AG08395 (cell line): ENCODE measurements at regions not wholly inside any gene's neighbourhood (a gene's known extent, or its start where the extent isn't known, plus 50 kb on each side); places are given as distances from the start of the nearest gene placed in this dataset.
"Not testable (repeated sequence)": the region's sequence is repeated elsewhere in the genome, so short reads cannot be mapped to it uniquely, and the experiment has no call there.

Experiments used
- DNase-seq: peaks from one replicate; pipeline ENCODE4 v3.0.0; 2012; ENCODE audit warnings: mixed read lengths, low spot score

DNA sequence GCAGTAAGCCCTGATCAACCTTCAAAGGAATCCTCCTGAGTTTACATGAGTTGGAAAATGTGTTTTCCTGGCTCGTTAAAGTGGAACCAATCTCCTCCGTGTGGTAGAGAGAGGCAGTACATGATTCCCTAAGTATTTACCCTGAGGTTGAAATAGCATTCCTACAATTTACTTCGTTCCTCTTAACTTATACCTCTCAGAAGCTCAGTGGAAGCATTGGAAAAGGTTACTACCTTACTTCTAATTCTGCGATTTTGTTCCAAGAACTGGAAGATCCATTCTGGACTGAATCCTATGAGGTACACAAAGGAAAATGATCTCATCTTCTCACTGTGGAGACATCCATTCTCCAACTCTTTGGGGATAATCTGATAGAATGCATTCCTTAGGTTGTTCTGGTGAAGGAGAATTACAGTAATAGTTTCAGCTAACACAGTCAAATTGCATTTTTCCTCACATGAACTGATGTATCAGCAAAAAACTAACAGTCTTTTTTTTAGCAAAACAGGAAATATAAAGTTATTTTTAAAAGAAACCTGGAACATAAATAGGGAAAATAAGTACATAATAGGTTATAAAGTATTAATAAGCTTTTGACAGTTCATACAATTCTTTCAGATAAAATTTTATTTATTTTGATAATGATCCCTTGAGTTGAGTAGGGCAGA lies 475.6 kb downstream of the PDZRN4 start:
- DNase-seq, result no peak

DNA sequence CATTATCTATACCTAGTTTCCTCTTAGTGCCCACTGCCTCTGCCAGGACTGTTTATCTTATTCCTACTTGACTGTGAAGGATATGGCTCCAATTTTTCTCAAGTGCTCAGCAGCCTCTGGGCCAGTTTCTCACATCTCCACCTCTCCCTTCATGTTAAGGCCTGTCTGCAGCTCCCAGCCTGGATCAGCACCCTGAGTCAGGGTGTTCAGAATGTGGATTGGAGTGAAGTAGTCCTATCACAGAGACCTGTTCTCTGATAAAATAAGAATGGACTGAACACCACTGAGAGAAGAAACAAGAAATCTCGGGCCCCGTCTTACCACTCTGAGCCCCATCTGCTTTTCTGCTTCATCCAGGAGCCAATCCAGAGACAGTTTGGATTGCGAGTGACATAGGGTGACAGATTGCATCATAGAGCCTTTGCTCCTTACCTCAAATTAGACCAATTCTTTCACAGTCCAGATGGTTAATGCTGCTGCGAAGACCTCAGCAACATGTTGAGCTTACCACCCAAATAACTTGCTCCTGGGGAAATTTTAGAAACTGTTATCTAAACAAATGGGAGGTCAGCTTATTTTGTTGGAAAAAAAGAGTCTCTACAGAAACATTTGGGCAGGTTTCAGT lies 473.1 kb downstream of the PDZRN4 start:
- DNase-seq, result no peak

DNA sequence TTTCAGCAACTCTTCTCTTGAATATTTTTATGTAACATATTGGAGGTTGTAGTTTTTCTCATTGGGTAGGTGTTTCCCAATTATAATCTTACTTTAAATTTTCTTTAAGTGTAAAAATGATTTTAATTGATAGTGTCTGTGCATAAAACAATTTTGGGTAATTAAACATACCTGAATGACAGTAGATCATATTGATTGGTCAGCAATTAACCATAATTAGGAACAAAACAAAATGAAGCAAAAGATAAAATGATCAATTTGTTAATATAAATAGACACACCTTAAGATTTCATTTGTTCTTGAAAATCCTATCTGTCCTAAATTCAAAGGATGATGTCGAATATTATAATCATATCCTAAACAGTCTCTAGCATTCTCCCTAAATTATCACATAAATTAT lies 468.3 kb downstream of the PDZRN4 start:
- DNase-seq, result no peak

DNA sequence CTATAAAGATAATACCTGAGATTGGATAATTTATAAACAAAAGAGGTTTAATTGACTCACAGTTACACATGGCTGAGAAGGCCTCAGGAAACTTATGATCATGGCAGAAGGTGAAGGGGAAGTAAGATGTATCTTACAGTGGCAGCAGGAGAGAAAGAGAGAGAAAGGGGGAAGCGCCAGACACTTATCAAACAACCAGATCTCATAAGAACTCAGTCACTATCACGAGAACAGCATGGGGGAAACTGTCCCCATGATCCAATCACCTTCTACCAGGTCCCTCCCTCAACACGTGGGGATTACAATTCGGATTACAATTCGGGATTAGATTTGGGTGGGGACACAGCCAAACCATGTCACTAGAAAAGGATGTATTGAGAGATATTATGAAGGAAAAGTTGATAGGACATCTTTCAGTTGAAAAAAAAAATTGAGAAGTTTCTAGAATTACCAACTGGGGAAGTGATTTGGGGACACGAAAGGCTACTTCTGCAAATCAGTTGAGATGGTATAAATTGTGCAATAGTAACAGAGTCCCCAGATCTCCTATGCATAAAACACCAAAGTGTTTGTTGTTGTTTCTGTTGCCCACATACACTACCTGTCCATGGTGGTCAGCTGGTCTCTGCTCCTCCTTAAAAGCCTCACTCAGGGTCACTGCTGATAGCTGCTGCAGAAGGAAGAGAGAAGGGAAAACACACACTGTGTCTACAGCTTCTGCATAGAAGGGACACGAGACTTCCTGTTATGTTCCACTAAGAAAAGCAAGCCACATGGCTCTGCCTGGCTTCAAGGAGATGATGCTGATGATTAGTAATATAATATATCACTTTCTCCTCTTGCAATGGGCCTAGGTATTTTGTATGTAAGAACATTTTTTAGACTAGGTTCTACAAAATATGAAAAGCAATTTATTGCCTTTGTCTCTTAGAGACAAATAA lies 465.5 kb downstream of the PDZRN4 start:
- DNase-seq, result no peak

DNA sequence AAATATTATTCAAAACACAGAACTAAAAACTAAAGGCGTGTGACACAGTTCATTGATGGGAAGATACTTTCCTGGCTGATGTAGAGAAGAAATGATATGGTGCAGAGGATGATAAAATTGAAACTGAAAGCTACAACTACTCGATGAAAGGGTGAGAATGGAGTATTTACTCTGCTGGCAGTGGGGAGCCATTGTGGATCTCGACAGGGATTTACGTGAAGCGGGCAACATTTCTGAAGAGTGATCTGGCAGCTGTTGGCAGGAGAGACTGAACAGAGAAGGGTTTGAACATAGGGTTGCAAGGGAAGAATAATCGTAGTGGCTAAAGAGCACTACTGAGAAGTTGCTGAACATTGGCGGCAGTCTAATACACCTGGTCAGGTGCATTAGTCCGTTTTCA lies 464.9 kb downstream of the PDZRN4 start:
- no peak for DNase-seq

DNA sequence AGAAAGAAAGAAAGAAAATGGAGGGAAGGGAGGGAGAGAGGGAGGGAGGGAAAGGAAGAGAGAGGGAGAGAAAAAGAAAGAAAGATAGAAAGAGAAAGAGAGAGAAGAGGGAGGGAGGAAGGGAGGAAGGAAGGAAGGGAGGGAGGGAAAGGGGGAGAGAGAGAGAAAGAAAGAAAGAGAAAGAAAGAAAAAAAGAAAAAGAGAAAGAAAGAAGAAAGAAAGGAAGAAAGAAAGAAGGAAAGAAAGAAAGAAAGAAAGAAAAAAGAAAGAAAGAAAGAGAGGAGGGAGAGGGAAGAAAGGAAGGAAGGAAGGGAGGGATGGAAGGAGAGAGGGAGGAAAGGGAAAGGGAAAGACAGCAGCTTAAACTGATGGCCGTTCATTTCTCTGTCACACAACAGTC lies 457.5 kb downstream of the PDZRN4 start:
- DNase-seq, result no peak

DNA sequence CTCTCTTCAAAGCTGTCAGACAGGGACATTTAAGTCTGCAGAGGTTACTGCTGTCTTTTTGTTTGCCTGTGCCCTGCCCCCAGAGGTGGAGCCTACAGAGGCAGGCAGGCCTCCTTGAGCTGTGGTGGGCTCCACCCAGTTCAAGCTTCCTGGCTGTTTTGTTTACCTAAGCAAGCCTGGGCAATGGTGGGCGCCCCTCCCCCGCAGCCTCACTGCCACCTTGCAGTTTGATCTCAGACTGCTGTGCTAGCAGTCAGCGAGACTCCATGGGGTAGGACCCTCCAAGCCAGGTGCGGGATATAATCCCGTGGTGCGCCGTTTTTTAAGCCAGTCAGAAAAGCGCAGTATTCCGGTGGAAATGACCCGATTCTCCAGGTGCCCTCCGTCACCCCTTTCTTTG lies 454.7 kb downstream of the PDZRN4 start:
- DNase-seq, result not testable (repeated sequence)

DNA sequence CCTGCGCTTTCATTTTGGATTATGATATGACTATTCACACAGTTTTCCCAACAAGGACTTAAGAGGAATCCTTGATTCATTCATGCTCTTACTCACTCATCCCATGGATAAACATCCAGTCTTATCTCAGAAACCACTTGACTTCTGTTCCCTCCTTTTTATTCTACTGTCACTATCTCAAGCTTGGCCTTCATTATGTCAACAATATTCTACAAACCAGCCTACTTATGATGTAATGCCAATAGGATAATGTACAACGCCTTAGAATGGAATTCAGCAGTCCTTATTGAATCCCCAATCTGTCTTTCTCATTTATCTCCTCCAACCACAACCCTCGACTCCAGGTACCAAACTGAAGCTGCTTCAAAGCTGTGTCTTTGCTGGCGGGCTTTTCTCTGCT lies 448.5 kb downstream of the PDZRN4 start:
- no peak for DNase-seq

DNA sequence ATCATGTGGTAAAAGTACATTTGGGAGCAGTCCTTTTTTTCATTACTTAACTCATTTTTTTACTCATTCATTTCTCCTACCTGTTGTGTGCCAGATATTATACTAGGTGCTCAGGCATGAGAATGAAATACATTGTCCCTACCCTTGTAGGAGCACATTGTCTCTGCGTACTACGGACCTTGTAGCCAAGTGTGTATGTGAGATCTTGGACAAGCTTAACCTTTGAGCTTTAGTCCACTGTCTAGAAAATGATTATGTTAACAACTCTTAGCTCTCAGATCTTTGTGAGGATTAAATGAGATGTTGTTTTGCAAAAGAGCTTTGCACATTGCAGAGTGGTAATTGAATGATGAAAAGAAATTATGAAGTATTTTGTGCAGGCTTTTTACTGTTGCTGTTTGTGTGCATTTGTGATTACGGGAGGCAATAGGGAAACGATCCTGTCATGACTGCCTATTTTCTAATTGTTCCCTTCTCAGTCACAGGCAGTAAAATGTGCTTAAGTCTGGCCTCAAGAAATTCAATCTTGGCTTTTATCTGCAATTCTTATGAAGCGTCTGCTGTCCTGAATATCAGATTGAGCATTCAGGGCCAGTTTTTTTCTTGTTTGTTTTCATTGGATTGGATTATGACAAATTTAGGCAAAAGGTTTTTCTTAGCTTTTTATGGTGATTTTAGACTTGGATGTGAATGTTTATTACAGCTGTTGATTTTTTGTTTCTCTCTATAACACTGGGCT lies 447.7 kb downstream of the PDZRN4 start:
- DNase-seq, result no peak

DNA sequence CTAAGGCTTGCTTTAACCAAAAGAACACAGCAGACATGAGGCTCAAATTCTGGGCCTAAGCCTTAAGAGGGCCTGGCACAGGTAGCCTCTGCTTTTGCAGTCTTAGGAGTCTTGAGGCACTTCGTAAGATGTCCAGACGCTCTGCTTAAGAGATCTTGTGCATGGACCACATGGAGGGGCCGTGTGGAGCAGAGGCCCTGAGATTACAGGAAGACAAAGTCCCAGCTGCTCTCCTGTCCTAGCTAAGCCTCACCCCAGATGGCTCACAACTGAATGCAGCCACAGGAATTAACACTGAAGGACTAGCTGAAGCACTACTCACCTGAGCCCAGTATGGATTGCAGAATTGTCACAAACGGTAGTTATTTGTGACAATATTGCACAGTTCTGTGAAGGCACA lies 446.0 kb downstream of the PDZRN4 start:
- no peak for DNase-seq

DNA sequence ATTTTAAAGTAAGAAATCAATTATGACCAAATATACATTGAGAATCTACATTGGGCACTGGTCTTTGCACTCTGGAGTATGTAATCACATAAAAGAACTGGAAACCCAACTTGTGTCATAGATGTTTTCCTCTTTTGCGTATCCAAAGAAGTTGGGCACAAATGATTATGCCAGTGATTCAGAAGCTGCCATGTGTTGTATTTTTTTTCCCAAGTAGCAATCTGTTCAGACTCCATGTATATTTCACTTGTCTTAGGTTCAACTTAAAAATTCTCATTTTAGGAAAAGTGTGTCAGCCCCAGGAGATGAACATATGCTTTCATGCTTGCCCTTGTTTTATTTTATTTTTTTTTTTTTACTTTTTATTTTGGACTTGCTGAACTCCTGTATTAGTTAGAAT lies 441.5 kb downstream of the PDZRN4 start:
- no peak for DNase-seq

DNA sequence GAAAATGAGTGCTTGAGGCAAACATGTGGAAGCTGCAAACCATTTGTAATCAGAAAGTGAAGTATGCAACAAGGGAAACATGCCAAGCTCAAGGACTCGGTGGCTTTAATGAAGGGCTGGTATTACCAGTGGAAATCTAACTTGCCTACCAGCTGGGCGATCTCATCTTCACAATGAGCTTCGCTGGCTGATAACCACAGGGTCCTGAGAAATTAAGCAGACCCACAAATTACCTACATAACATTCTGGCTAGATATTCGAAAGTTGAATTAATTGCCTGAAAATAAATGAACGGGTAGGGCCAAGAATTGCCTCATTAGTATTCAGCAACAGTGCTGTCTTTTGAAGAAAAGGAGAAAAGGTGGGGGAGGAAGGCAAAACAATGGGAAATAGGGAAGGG lies 439.4 kb downstream of the PDZRN4 start:
- no peak for DNase-seq

DNA sequence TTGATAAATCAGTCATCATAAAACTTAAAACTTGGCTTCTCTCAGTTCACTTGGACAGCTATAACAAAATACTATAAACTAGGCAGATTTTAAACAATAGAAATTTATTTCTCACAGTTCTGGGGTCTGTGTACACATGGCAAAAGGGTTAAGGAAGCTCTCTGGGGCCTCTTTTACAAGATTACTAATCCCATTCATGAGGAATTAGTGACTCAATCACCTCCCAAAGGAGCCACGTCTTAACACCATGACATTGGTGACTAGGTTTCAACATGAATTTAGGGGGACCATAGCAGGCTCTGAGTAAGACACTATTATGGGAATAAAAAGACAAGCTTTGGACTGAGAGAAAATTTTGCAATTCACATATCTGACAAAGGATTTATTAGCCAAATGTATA lies 436.5 kb downstream of the PDZRN4 start:
- no peak for DNase-seq
